Panc1 (cell line): ENCODE measurements at regions not wholly inside any gene's neighbourhood (a gene's known extent, or its start where the extent isn't known, plus 50 kb on each side); places are given as distances from the start of the nearest gene placed in this dataset.

Source experiments
- CTCF ChIP-seq: fragments of 450-650 bp; IDR thresholded peaks from 2 replicates; pipeline ENCODE4 v1.5.1; 2017; ENCODE audit warnings: mild to moderate bottlenecking
- POLR2AphosphoS5 ChIP-seq: IDR thresholded peaks from 2 replicates; pipeline ENCODE4 v1.6.1; 2012; ENCODE audit warnings: mild to moderate bottlenecking, low read depth, low read length, moderate library complexity
- REST ChIP-seq, 2 experiments: IDR thresholded peaks; 2 replicates each; pipeline ENCODE4 v1.6.1; 2011 to 2012; ENCODE audit warnings: low read depth in 2 of 2, control low read depth in 1 of 2, low read length in 1 of 2, mild to moderate bottlenecking in 1 of 2, moderate library complexity in 1 of 2; ENCODE audit not compliant: insufficient read depth in 1 of 2

GRCh38 chr4:176927664-176928063 lies 134.9 kb upstream of the VEGFC start:
- TF ChIP-seq POLR2AphosphoS5 = no peak
- no peak for TF ChIP-seq CTCF
- TF ChIP-seq REST (IDR thresholded peaks at IDR 0.05; ENCODE audit: insufficient read depth in 1 of 2, low read depth in 2 of 2, low read length in 1 of 2) = no peak
